CD4-positive, alpha-beta T cell (primary cell): ENCODE measurements at regions not wholly inside any gene's neighbourhood (a gene's known extent, or its start where the extent isn't known, plus 50 kb on each side); places are given as distances from the start of the nearest gene placed in this dataset.

ENCODE experiments used
- ATAC-seq: fragments of 200-7000 bp; cut with Tn5 transposase; one replicate; pipeline ENCODE4 v1.10.0; 2022; ENCODE audit warnings: mild to moderate bottlenecking; ENCODE audit not compliant: poor library complexity
- CTCF ChIA-PET: fragments of 350-600 bp; sonication (Branson Sonifier 250); formaldehyde crosslinking; loops from one replicate; lab custom pipeline; 2021; ENCODE audit warnings: antibody characterized with exemption, inconsistent platforms; lab: Charles Lee
- POLR2A ChIA-PET: fragments of 350-600 bp; sonication (Branson Sonifier 250); formaldehyde crosslinking; loops from one replicate; lab custom pipeline; 2021; ENCODE audit warnings: antibody characterized with exemption, inconsistent platforms; lab: Charles Lee
- DNase-seq, 14 experiments: peaks; one replicate each; pipeline ENCODE4 v3.0.0-alpha.2; 2013 to 2020; ENCODE audit warnings: mixed read lengths in 2 of 14
- H3K27ac ChIP-seq, 2 donors: one replicate each; pipeline versions ENCODE4 v1.5.1 to v1.7.0; 2013; ENCODE audit warnings: low read length in 2 of 2, low read depth in 1 of 2, mild to moderate bottlenecking in 1 of 2
- H3K27me3 ChIP-seq, 2 experiments: 1 replicate in 1 of 2; 2 replicates in 1 of 2; pipeline versions ENCODE4 v1.6.1 to v1.7.0; 2013; ENCODE audit warnings: low read length in 2 of 2, control low read depth in 1 of 2, mild to moderate bottlenecking in 1 of 2, moderate library complexity in 1 of 2; ENCODE audit not compliant: insufficient read depth in 2 of 2, control insufficient read depth in 1 of 2
- H3K36me3 ChIP-seq: one replicate; pipeline ENCODE4 v1.6.1; 2013; ENCODE audit warnings: low read length, control low read depth; ENCODE audit not compliant: insufficient read depth
- H3K4me1 ChIP-seq: one replicate; pipeline ENCODE4 v1.6.1; 2013; ENCODE audit warnings: low read length, control low read depth; ENCODE audit not compliant: insufficient read depth
- H3K4me3 ChIP-seq: one replicate; pipeline ENCODE4 v1.5.1; 2013; ENCODE audit warnings: mild to moderate bottlenecking, low read length, moderate library complexity
- H3K9me3 ChIP-seq, 2 experiments: 1 replicate in 1 of 2; 2 replicates in 1 of 2; pipeline versions ENCODE4 v1.6.1 to v1.7.0; 2013; ENCODE audit warnings: low read length in 2 of 2, mild to moderate bottlenecking in 2 of 2, control low read depth in 1 of 2, moderate library complexity in 1 of 2; ENCODE audit not compliant: control insufficient read depth in 1 of 2, insufficient read depth in 1 of 2
- H3K27ac Mint-ChIP-seq: one replicate; pipeline ENCODE4 v1.8.0; 2020; ENCODE audit warnings: mixed read lengths
- H3K27me3 Mint-ChIP-seq: one replicate; pipeline ENCODE4 v1.8.0; 2021; ENCODE audit warnings: mixed read lengths
- H3K36me3 Mint-ChIP-seq: one replicate; pipeline ENCODE4 v1.8.0; 2021; ENCODE audit warnings: low read depth, mixed read lengths
- H3K4me1 Mint-ChIP-seq: one replicate; pipeline ENCODE4 v1.8.0; 2021; ENCODE audit warnings: low read depth, mixed read lengths
- H3K4me3 Mint-ChIP-seq: one replicate; pipeline ENCODE4 v1.8.0; 2020; ENCODE audit warnings: mild to moderate bottlenecking, mixed read lengths
- H3K9me3 Mint-ChIP-seq: one replicate; pipeline ENCODE4 v1.8.0; 2020; ENCODE audit warnings: mixed read lengths
- intact Hi-C, 2 experiments: fragments of 100-400 bp; cut with DNase I in 1 of 2; cut with micrococcal nuclease in 1 of 2; formaldehyde crosslinking; loops; one replicate each; pipeline versions ENCODE4 v1.15.1 to v1.9.0; 2023 to 2025; cut with DNase I, micrococcal nuclease
- TF ChIP-seq, protein P1 (sequence below): fragments of 200-600 bp; IDR thresholded peaks from one replicate; pipeline ENCODE4 v1.8.0; 2022; ENCODE audit warnings: antibody characterized with exemption, mild to moderate bottlenecking

DNA sequence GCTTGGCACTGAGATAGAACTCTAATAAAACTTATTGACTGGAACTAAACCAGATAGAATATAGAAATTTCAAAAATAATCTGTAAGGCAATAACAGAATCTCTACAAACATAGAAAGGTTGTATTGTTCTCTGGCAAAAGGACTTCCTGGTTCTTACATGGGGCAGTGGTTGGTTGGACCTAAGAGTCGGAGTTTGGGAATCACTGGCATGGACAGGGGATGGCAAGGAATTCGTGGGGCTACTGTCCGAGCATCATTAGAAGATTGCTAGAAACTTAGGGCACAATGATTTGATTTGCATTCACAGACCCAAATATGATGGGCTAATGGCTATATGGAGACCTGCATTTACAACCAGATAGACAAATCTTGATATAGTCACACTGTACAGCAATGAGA is 103.8 kb upstream of the GOT2 start:
- ATAC-seq (no peak), DNase-seq (no peak)
- Histone ChIP-seq H3K27ac (no peak overlapping the region), H3K4me3 (no peak overlapping the region), H3K9me3 (peaks cover 0 to 4% of the 10 kb centered on the region in 2 experiments), H3K36me3 (no peaks in the 10 kb centered on the region), H3K27me3 (no peaks in the 10 kb centered on the region), H3K4me1 (no peaks in the 10 kb centered on the region)
- Mint-ChIP-seq H3K4me3 (no peak overlapping the region), H3K36me3 (no peaks in the 10 kb centered on the region), H3K27ac (no peak overlapping the region), H3K9me3 (peaks cover 3% of the 10 kb centered on the region), H3K27me3 (peaks cover 26% of the 10 kb centered on the region), H3K4me1 (no peaks in the 10 kb centered on the region)
- intact Hi-C loops: no loop called here
- POLR2A ChIA-PET: no interaction called here
- CTCF ChIA-PET: no interaction called here
- TF ChIP-seq, protein P1, sequence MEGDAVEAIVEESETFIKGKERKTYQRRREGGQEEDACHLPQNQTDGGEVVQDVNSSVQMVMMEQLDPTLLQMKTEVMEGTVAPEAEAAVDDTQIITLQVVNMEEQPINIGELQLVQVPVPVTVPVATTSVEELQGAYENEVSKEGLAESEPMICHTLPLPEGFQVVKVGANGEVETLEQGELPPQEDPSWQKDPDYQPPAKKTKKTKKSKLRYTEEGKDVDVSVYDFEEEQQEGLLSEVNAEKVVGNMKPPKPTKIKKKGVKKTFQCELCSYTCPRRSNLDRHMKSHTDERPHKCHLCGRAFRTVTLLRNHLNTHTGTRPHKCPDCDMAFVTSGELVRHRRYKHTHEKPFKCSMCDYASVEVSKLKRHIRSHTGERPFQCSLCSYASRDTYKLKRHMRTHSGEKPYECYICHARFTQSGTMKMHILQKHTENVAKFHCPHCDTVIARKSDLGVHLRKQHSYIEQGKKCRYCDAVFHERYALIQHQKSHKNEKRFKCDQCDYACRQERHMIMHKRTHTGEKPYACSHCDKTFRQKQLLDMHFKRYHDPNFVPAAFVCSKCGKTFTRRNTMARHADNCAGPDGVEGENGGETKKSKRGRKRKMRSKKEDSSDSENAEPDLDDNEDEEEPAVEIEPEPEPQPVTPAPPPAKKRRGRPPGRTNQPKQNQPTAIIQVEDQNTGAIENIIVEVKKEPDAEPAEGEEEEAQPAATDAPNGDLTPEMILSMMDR: no peak

DNA sequence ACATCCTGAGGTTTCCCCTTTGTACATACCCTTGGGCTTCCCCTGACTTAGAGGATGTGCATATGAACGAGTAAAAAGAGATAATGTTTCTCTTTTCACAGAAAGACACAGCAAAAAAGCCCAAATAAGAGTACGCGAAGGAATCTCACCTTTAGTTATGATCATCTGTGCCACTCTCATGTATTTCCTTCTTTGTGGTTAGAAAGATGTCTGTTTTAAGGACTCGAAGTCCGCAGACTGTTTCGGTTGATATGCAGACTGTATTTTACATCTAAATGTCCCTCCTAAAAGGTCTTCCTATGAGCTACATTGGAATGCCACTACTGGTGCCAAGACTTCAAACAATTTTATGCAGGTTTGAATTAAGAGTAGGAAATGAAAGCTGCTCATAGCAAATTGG is 102.3 kb upstream of the GOT2 start:
- Histone ChIP-seq H3K36me3 (no peaks in the 10 kb centered on the region), H3K27me3 (no peaks in the 10 kb centered on the region), H3K4me1 (no peaks in the 10 kb centered on the region), H3K4me3 (no peak overlapping the region), H3K9me3 (peaks cover 0 to 4% of the 10 kb centered on the region in 2 experiments), H3K27ac (no peak overlapping the region)
- peaks cover 3% of the 10 kb centered on the region for H3K9me3 Mint-ChIP-seq
- TF ChIP-seq, protein P1: no peak
- H3K36me3 Mint-ChIP-seq: no peaks in the 10 kb centered on the region
- H3K27me3 Mint-ChIP-seq: peaks cover 26% of the 10 kb centered on the region
- DNase-seq (no peak), ATAC-seq (no peak)
- POLR2A ChIA-PET: no interaction called here
- no peak overlapping the region for H3K4me3 Mint-ChIP-seq
- intact Hi-C loops: no loop called here
- CTCF ChIA-PET: interaction anchor here (0.9 kb wide), 1 partner anchor 22 kb away, joined by 3 read pairs; no protein-coding TSS in a partner anchor
- H3K27ac Mint-ChIP-seq: no peak overlapping the region
- H3K4me1 Mint-ChIP-seq: no peaks in the 10 kb centered on the region

DNA sequence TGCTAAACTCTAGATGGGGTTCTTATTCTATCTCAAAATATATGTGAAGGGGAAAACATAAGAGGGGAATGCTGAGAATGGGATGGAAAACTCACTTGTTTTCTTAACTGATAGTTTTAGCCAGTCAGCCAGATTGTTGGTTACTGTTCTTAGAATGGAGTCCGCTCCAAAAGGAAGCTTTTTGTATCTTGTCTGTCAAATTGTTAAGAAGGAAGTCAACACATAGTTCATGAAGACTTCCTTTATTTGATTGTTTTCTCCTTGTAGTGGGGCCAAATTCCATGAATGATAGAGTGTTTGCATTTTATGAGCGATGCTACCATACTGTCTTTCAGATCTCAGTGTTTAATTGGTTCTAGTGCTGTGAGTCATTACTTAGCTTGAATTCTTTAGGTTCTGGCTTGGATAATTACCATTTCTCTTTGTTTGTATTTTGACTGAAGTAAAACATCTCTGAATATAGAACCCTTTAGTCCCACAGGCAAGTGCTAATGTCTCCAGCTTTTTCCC is 98.3 kb upstream of the GOT2 start:
- Mint-ChIP-seq H3K9me3 (no peaks in the 10 kb centered on the region), H3K27me3 (peaks cover 22% of the 10 kb centered on the region), H3K4me1 (no peaks in the 10 kb centered on the region), H3K4me3 (no peak overlapping the region), H3K36me3 (no peaks in the 10 kb centered on the region), H3K27ac (no peak overlapping the region)
- ATAC-seq: no peak
- ChIA-PET POLR2A (no interaction called here), CTCF (no interaction called here)
- Histone ChIP-seq H3K4me1 (no peaks in the 10 kb centered on the region), H3K36me3 (no peaks in the 10 kb centered on the region), H3K9me3 (peaks cover 0 to 4% of the 10 kb centered on the region in 2 experiments), H3K27ac (no peak overlapping the region), H3K4me3 (no peak overlapping the region), H3K27me3 (no peaks in the 10 kb centered on the region)
- intact Hi-C loops: no loop called here
- TF ChIP-seq, protein P1: no peak
- no peak for DNase-seq
